ENCODE measurements at regions not wholly inside any gene's neighbourhood (a gene's known extent, or its start where the extent isn't known, plus 50 kb on each side); places are given as distances from the start of the nearest gene placed in this dataset.
A peak's percentile ranks its signal among the peaks of the same experiment; 100 is the strongest.

GRCh38 chr14:85306024-85306423 lies 223.9 kb upstream of the FLRT2 start:
- no peak for DNase-seq (ENCODE audit: low read depth, low spot score)
- Mint-ChIP-seq H3K27ac (ENCODE audit: unreplicated experiment) (no peak overlapping the region), H3K9me3 (no peaks in the 10 kb centered on the region), H3K36me3 (ENCODE audit: low read depth) (no peaks in the 10 kb centered on the region), H3K4me3 (no peak overlapping the region), H3K27me3 (ENCODE audit: low read depth) (no peaks in the 10 kb centered on the region), H3K4me1 (peaks cover 22% of the 10 kb centered on the region)
- TF ChIP-seq CTCF (conservative IDR thresholded peaks at IDR 0.05) = no peak

GRCh38 chr14:85308531-85309300 lies 221.2 kb upstream of the FLRT2 start:
- Mint-ChIP-seq H3K27ac (ENCODE audit: unreplicated experiment) (peak overlapping the region; percentile 45), H3K4me1 (peaks cover 29% of the 10 kb centered on the region), H3K27me3 (ENCODE audit: low read depth) (no peaks in the 10 kb centered on the region), H3K9me3 (no peaks in the 10 kb centered on the region), H3K36me3 (ENCODE audit: low read depth) (no peaks in the 10 kb centered on the region), H3K4me3 (peak overlapping the region; percentile 69)
- no peak for TF ChIP-seq CTCF (conservative IDR thresholded peaks at IDR 0.05)
- peak; percentile 16 for DNase-seq (ENCODE audit: low read depth, low spot score)

GRCh38 chr14:85310491-85311272 lies 219.3 kb upstream of the FLRT2 start:
- peak overlapping the region; percentile 24 for H3K27ac Mint-ChIP-seq (ENCODE audit: unreplicated experiment)
- no peak overlapping the region for H3K4me3 Mint-ChIP-seq
- no peak for DNase-seq (ENCODE audit: low read depth, low spot score)
- TF ChIP-seq CTCF (conservative IDR thresholded peaks at IDR 0.05) = no peak
- H3K36me3 Mint-ChIP-seq (ENCODE audit: low read depth) = no peaks in the 10 kb centered on the region
- H3K27me3 Mint-ChIP-seq (ENCODE audit: low read depth) = no peaks in the 10 kb centered on the region
- H3K9me3 Mint-ChIP-seq = peaks cover 3% of the 10 kb centered on the region
- H3K4me1 Mint-ChIP-seq = peaks cover 49% of the 10 kb centered on the region

GRCh38 chr14:85313560-85314207 lies 216.3 kb upstream of the FLRT2 start:
- no peak for TF ChIP-seq CTCF (conservative IDR thresholded peaks at IDR 0.05)
- H3K36me3 Mint-ChIP-seq (ENCODE audit: low read depth) = no peaks in the 10 kb centered on the region
- peaks cover 62% of the 10 kb centered on the region for H3K4me1 Mint-ChIP-seq
- DNase-seq (ENCODE audit: low read depth, low spot score) = no peak
- no peaks in the 10 kb centered on the region for H3K27me3 Mint-ChIP-seq (ENCODE audit: low read depth)
- H3K9me3 Mint-ChIP-seq = peaks cover 3% of the 10 kb centered on the region
- H3K27ac Mint-ChIP-seq (ENCODE audit: unreplicated experiment) = peak overlapping the region; percentile 87
- no peak overlapping the region for H3K4me3 Mint-ChIP-seq

GRCh38 chr14:85315290-85315689 lies 214.7 kb upstream of the FLRT2 start:
- Mint-ChIP-seq H3K27me3 (ENCODE audit: low read depth) (no peaks in the 10 kb centered on the region), H3K9me3 (peaks cover 3% of the 10 kb centered on the region), H3K4me3 (peak overlapping the region; percentile 17), H3K27ac (ENCODE audit: unreplicated experiment) (peak overlapping the region; percentile 75), H3K36me3 (ENCODE audit: low read depth) (no peaks in the 10 kb centered on the region), H3K4me1 (peaks cover 58% of the 10 kb centered on the region)
- no peak for TF ChIP-seq CTCF (conservative IDR thresholded peaks at IDR 0.05)
- no peak for DNase-seq (ENCODE audit: low read depth, low spot score)
